ACHN (cell line): ENCODE measurements at regions not wholly inside any gene's neighbourhood (a gene's known extent, or its start where the extent isn't known, plus 50 kb on each side); places are given as distances from the start of the nearest gene placed in this dataset.

Source experiments
- DNase-seq: peaks from one replicate; pipeline ENCODE4 v3.0.0-alpha.2; 2015
- in situ Hi-C: cut with HindIII; loops from 2 replicates; pipeline ENCODE4 v1.10.0; 2017; ENCODE audit warnings: low sequenced_read_pairs, low pct_ligation_motif_present, low pct_unique_long_range_greater_than_20kb

GRCh38 chr2:71277536-71278103 lies 50.7 kb upstream of the PAIP2B start:
- in situ Hi-C loops: no loop called here
- DNase-seq: peak; percentile 61

GRCh38 chr2:71277147-71277475 lies 50.2 kb upstream of the PAIP2B start:
- DNase-seq: no peak
- in situ Hi-C loops: no loop called here

GRCh38 chr2:71276311-71277146 lies 49.6 kb upstream of the PAIP2B start:
- peak; percentile 93 for DNase-seq
- in situ Hi-C loops: no loop called here
